Breast epithelium (tissue), 4 donors: ENCODE measurements at regions not wholly inside any gene's neighbourhood (a gene's known extent, or its start where the extent isn't known, plus 50 kb on each side); places are given as distances from the start of the nearest gene placed in this dataset.
A peak's percentile ranks its signal among the peaks of the same experiment; 100 is the strongest.

Experiments used
- DNase-seq, 2 donors: peaks; one replicate each; pipeline ENCODE4 v3.0.0-alpha.2; 2019; ENCODE audit warnings: low spot score in 2 of 2
- H3K27ac ChIP-seq, 2 donors: fragments of 200-600 bp; sonication (generic) in 1 of 2; one replicate each; pipeline ENCODE4 v1.5.1; 2016 to 2019; ENCODE audit warnings: mild to moderate bottlenecking in 1 of 2
- H3K27me3 ChIP-seq, 2 donors: fragments of 200-600 bp; sonication (generic) in 1 of 2; one replicate each; pipeline versions ENCODE4 v1.5.1 to v1.6.0; 2017 to 2019; ENCODE audit warnings: control low read depth in 1 of 2, mild to moderate bottlenecking in 1 of 2
- H3K36me3 ChIP-seq: fragments of 200-600 bp; one replicate; pipeline ENCODE4 v1.5.1; 2019
- H3K4me1 ChIP-seq, 2 donors: fragments of 200-600 bp; sonication (generic); one replicate each; pipeline ENCODE4 v1.5.1; 2016 to 2019; ENCODE audit warnings: control low read depth in 1 of 2
- H3K4me3 ChIP-seq, 3 donors: fragments of 200-600 bp; sonication (generic); 1 replicate in 2 of 3; 2 replicates in 1 of 3; pipeline ENCODE4 v1.5.1; 2016 to 2019; ENCODE audit warnings: mild to moderate bottlenecking in 3 of 3, moderate library complexity in 2 of 3
- H3K9me3 ChIP-seq, 2 donors: fragments of 200-600 bp; sonication (generic) in 1 of 2; one replicate each; pipeline ENCODE4 v1.5.1; 2016 to 2019; ENCODE audit warnings: control low read depth in 1 of 2
- POLR2A ChIP-seq: fragments of 450-650 bp; IDR thresholded peaks from one replicate; pipeline ENCODE4 v1.6.1; 2016; ENCODE audit warnings: antibody characterized with exemption, mild to moderate bottlenecking, moderate library complexity
- POLR2AphosphoS5 ChIP-seq, 3 donors: sonication (generic); formaldehyde crosslinking; IDR thresholded peaks; one replicate each; pipeline ENCODE4 v1.6.1; 2017; ENCODE audit warnings: antibody characterized with exemption in 3 of 3
- intact Hi-C: fragments of 100-400 bp; cut with DNase I; formaldehyde crosslinking; loops from one replicate; pipeline ENCODE4 v1.15.1; 2023; ENCODE audit warnings: low total_unique reads
- TF ChIP-seq, protein P1 (sequence below), 3 donors: fragments of 450-650 bp; IDR thresholded peaks; one replicate each; pipeline ENCODE4 v1.5.1; 2016 to 2017; ENCODE audit warnings: antibody characterized with exemption in 3 of 3, mild to moderate bottlenecking in 3 of 3, moderate library complexity in 3 of 3

DNA sequence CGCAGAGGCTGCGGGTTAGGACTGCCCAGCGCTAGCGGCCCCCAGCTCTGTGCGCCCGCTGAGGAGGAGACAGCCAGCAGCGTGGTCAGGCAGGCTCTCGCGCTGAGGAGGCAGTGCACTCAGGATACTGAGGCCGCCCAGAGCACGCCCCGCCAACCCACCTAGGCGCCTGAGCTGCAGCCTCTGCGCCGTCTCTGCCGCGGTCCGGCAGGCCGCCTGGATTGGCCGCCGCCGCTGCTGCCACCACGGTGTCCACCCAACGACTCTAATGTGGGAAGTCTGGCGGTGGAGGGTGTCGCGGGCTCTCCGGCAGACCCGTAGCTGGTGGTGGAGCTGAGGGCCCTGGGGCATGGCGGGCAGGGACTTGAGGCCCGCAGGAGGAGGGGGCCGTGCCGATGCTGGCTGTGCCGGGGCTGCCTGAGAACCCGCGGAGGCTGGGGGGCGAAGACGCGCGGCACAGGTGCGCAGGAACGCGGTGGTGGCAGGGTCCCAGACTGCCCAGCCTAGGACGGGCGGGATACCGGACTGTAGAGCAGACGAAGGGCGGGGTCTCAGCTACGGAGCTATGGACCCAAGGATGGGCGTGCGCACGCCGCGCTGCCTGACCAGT is 69.9 kb downstream of the ASCL4 start:
- Histone ChIP-seq H3K27ac (no peak overlapping the region), H3K36me3 (no peaks in the 10 kb centered on the region), H3K4me3 (peak overlapping the region; percentile 27 to 66 (median 39)), H3K27me3 (peaks cover 0 to 55% of the 10 kb centered on the region in 2 donors), H3K9me3 (no peaks in the 10 kb centered on the region), H3K4me1 (peaks cover 4 to 12% of the 10 kb centered on the region in 2 donors)
- no peak for DNase-seq
- intact Hi-C loops, result no loop called here
- TF ChIP-seq POLR2AphosphoS5 (IDR thresholded peaks at IDR 0.05), result no peak
- TF ChIP-seq POLR2A, result no peak
- TF ChIP-seq, protein P1, sequence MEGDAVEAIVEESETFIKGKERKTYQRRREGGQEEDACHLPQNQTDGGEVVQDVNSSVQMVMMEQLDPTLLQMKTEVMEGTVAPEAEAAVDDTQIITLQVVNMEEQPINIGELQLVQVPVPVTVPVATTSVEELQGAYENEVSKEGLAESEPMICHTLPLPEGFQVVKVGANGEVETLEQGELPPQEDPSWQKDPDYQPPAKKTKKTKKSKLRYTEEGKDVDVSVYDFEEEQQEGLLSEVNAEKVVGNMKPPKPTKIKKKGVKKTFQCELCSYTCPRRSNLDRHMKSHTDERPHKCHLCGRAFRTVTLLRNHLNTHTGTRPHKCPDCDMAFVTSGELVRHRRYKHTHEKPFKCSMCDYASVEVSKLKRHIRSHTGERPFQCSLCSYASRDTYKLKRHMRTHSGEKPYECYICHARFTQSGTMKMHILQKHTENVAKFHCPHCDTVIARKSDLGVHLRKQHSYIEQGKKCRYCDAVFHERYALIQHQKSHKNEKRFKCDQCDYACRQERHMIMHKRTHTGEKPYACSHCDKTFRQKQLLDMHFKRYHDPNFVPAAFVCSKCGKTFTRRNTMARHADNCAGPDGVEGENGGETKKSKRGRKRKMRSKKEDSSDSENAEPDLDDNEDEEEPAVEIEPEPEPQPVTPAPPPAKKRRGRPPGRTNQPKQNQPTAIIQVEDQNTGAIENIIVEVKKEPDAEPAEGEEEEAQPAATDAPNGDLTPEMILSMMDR (IDR thresholded peaks at IDR 0.05), result no peak

DNA sequence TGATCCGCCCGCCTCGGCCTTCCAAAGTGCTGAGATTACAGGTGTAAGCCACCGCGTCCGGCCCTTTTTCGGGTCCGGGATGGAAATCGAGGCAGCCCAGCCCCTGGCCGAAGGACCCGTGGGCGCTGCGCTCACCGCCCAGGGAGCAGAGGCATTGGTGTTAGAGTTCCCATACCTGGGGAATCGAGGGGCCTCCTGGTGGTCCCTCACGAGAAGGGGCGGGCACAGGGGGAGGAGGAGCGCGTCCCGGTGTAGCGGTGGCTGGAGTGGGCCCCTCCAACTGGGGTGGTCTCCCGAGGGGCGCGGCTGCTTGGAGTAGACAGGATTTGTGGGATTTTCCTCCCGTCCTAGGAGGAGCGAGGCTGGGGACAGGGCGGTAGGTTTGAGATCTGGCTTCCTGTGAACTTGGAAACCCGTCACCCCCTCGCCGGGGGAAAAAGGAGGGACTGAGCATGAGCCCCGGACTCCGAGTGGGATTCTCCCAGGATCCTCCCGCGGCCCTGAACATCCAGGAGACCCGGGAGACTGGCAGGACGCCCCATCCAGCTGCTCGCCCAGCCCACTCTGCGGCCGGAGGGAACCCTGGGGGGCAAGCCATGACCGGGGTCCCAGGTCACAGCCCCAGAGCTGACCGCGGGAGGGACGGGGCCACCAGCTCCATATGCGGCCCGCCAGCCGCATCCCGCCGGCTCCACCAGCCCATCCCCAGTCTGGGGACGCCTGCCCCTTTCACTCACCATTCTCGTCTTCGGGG is 70.9 kb downstream of the ASCL4 start:
- H3K36me3 ChIP-seq, result no peaks in the 10 kb centered on the region
- intact Hi-C loops, result no loop called here
- TF ChIP-seq, protein P1 (IDR thresholded peaks at IDR 0.05), result no peak
- no peak for TF ChIP-seq POLR2A
- no peak for TF ChIP-seq POLR2AphosphoS5 (IDR thresholded peaks at IDR 0.05)
- H3K4me3 ChIP-seq, result no peak overlapping the region
- H3K4me1 ChIP-seq, result peaks cover 4 to 12% of the 10 kb centered on the region in 2 donors
- H3K9me3 ChIP-seq, result no peaks in the 10 kb centered on the region
- no peak overlapping the region for H3K27ac ChIP-seq
- no peak for DNase-seq
- peaks cover 0 to 62% of the 10 kb centered on the region in 2 donors for H3K27me3 ChIP-seq

DNA sequence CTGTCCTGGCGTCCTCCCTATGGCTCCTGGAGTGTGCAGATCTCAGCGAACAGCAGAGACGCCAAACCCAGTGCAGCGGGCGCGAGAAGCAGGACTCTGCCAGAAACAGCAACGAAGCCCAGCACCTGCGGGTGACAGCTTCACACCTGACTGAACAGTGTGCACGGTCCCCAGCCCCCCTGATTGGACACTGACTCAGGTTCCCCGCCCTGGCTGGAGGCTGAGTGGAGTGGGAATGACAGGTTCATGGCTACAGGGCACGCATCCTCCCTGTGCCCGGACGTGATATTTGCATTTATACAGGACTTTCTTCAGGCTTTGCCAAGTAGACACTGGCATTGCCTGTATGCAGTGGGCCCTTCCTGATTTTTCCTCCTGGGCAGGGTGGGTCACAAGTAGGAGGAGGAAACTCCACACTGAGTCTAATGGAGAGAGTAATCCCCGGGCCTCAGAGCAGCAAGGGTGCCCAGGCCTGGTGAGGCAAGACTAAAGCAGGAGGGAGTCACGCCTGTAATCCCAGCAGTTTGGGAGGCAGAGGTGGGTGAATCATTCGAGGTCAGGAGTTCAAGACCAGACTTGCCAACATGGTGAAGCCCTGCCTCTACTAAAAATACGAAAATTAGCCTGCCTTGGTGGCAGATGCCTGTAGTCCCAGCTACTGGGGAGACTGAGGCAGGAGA is 71.6 kb downstream of the ASCL4 start:
- Histone ChIP-seq H3K4me3 (no peak overlapping the region), H3K9me3 (no peaks in the 10 kb centered on the region), H3K4me1 (peaks cover 4 to 12% of the 10 kb centered on the region in 2 donors), H3K27ac (no peak overlapping the region), H3K36me3 (no peaks in the 10 kb centered on the region), H3K27me3 (peaks cover 0 to 59% of the 10 kb centered on the region in 2 donors)
- intact Hi-C loops, result no loop called here
- DNase-seq, result no peak
- TF ChIP-seq POLR2A (no peak), POLR2AphosphoS5 (IDR thresholded peaks at IDR 0.05) (no peak)
- TF ChIP-seq, protein P1 (IDR thresholded peaks at IDR 0.05), result no peak

DNA sequence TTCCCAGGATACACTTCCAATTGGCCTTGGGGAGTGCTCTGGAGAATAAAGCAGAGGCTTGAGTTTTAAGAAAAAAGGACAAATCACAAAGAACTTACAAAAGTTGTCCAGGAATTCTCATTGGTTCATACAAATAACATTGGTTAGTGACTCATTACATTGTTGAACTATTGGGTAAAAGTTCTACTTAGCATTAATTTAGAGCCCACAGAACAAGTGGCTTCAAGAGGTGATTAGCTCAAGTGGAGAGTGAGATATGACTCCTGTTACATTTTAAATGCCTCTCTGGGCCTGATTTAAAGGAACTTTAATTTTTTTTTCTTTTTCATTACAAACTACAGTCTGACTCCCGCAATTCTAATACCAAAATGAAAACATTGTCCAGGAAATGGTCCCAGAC is 72.9 kb downstream of the ASCL4 start:
- Histone ChIP-seq H3K4me3 (no peak overlapping the region), H3K36me3 (no peaks in the 10 kb centered on the region), H3K27ac (no peak overlapping the region), H3K27me3 (peaks cover 0 to 49% of the 10 kb centered on the region in 2 donors), H3K4me1 (peaks cover 4 to 12% of the 10 kb centered on the region in 2 donors), H3K9me3 (no peaks in the 10 kb centered on the region)
- TF ChIP-seq POLR2AphosphoS5 (IDR thresholded peaks at IDR 0.05), result no peak
- TF ChIP-seq POLR2A, result no peak
- TF ChIP-seq, protein P1 (IDR thresholded peaks at IDR 0.05), result no peak
- intact Hi-C loops, result no loop called here
- DNase-seq, result no peak

DNA sequence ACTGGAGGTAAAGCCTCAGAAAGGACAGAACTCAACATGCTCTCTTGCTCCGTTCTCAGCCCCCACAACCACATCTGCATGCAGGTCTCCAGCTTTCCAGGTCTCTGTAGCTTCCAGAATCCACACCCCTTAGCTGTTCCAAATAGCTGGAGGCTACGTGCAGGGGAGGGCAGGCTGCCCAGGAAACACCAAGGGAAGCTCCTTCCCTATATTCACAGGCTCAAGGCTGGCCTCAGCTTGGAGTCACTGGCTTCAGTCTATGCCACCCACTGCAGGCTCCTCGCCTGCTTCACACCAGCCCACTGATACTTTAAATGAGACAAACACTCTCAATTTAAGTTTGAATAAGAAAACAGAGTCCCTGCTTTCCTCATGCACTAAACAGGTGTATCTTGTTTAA is 73.3 kb downstream of the ASCL4 start:
- Histone ChIP-seq H3K27ac (no peak overlapping the region), H3K9me3 (no peaks in the 10 kb centered on the region), H3K36me3 (no peaks in the 10 kb centered on the region), H3K4me3 (no peak overlapping the region), H3K27me3 (peaks cover 0 to 45% of the 10 kb centered on the region in 2 donors), H3K4me1 (peaks cover 4 to 12% of the 10 kb centered on the region in 2 donors)
- no peak for DNase-seq
- TF ChIP-seq POLR2AphosphoS5 (IDR thresholded peaks at IDR 0.05) (no peak), POLR2A (no peak)
- TF ChIP-seq, protein P1 (IDR thresholded peaks at IDR 0.05), result no peak
- intact Hi-C loops, result no loop called here
